T-helper 2 cell (primary cell): ENCODE measurements at regions not wholly inside any gene's neighbourhood (a gene's known extent, or its start where the extent isn't known, plus 50 kb on each side); places are given as distances from the start of the nearest gene placed in this dataset.
A peak's percentile ranks its signal among the peaks of the same experiment; 100 is the strongest.

Source experiments
- DNase-seq, 5 experiments: peaks; one replicate each; pipeline versions ENCODE4 v3.0.0 to v3.0.0-alpha.2; 2012 to 2022

DNA sequence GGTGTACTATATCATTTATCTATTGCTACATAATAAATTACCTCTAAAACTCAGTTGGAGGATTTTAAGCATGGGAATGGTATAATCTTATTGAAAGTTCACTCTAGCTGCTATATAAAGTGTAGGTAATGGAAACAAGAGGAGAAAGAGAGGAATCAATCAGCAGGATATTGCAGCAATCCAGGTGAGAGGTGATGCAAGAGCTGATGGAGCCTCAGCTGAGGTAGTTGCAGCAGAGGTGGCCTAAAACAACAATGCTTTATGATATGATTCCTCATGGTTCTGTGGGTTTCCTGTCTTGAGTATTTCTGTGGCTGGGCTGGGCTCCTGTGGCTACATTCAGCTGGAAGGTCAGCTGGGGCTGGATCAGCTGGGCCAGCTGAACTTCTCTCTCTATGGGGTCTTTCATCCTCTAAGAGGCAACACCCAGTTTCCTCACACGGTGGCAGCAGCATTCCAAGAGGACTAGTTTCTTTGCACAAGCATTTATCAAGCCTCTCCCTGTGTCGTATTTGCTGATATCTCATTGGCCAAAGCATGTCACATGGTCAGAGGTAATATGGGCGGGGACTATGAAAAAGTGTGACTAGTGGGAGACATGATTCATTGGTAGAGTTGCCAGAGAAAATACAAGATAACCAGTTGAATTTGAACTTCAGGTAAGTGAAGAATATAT is 135.4 kb upstream of the LARGE1 start:
- no peak for DNase-seq

DNA sequence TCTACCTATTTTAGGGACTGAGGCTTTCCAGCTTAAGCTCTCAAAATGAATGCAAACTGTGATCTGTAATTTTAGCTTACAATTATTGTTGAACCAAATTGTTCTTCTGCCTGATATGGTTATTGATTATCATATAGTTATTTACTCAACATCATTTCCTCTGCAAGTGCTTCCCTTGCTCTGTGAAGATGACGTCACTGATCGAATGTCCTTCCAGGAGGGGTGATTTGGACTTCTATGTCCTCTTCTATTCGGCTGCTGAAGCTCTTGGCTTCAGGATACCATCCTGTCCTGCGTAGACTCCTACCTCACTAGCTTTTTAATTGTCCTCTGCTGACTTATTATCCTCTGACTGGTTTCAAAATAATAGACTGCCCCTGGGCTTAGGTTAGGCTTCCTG is 137.4 kb upstream of the LARGE1 start:
- no peak for DNase-seq

DNA sequence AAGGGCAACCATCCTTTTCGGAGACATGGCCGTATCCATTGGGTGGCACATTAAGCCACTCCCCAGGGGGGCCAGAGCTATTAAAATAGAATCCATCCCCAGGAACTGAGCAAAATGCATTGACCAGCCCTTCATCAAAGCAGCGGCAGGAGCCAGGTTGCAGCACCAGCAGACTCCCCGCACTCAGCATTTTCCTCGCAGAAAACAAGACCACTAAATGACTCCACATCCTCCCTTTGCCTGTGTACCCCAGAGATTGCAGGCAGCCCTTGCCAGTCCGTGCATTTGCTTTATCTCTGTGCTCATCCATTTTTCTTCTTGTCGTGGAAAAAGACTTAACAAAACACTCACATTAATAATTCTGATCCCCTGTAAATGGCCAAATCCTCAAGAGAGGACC is 144.4 kb upstream of the LARGE1 start:
- no peak for DNase-seq

DNA sequence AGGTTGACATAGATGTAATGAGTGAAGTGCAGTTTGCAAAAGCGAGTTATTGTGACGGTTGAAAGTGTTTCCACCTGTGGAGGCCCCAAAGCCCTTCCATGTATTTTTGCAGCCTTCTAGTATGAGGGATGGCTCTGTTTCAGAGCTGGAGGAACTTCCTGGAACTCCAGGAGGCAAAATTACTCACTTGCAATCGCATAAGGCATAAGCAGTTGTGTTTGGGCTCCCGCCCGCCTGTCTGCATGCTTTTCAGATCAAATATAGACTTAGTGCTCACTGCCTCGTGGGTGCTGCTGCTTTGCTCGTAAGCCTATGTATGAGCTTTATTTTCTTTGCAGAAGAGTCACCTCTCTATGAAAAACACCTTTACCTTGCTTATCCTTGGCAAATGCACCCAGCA is 146.8 kb upstream of the LARGE1 start:
- DNase-seq = no peak

DNA sequence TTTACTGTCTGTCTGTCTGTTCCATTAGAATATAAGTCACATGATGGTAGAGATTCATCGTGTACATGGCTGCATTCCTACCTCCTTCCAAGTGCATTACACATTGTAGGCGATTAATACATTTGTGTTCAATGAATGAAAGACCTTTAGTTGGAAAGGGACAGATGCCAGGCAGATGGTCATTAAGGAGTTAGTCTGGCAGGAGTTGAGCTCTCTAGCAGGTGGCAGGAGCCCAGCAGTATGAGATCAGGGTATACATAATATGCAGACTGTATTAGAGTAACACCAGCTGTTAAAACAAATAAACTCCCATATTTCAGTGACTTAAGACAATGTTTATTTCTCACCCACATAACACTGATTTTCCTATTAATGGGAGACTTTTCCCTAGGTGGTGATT is 147.7 kb upstream of the LARGE1 start:
- DNase-seq = no peak

DNA sequence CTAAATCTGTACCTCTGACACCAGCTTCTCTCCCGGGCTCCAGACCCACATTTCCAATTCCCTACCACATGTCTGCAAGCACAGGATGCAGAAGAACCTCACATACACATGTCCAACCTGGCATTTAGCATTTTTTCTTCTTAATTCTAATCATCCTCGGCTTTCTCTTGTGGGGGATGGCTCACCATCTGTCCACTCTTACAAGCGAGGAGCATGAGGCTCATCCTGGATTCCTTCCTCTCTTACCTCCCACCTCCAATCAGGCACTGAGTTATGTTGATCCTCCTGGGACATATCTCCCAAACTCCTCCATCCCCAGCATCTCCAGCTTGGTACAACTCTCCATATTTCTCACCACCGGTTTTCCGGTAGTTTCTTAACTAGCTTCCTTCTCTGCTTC is 149.8 kb upstream of the LARGE1 start:
- no peak for DNase-seq

DNA sequence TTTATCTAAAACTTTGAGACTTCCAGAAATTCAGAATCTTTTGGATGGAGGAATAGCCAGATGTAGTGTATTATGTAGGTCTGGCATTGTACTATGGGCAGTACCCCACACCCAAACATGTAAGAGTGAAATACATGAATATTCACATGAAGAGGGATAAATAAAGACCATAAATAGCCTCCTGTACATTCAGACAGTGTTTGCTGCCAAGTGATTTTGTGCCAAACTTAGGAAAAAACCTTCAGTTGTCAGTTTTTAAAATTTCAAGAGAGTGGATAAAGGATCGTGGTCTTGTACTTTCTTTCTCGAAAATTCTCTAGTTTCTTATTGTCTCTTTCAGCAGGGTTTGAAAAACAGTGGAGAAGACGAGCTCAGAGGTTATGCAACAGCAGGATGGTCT is 150.3 kb upstream of the LARGE1 start:
- DNase-seq = no peak

DNA sequence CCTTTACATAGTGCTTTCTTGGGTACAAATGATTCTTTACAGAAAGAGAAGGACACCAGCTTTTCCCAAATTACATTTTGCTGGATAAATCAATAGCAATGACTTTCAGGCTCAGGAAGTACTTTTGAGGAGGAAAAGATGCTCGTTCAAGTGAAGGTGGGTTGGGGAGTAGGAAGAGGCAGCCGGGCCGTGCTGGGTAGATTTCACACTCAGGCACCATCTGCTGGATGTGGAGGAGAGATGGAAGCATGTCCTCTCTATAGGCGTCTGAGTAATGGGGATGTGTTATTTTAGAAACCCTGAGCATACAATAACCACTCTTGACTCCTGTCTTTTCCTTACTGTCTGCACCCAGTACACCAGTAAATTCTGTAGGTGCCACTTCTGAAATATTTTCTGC is 152.3 kb upstream of the LARGE1 start:
- no peak for DNase-seq

DNA sequence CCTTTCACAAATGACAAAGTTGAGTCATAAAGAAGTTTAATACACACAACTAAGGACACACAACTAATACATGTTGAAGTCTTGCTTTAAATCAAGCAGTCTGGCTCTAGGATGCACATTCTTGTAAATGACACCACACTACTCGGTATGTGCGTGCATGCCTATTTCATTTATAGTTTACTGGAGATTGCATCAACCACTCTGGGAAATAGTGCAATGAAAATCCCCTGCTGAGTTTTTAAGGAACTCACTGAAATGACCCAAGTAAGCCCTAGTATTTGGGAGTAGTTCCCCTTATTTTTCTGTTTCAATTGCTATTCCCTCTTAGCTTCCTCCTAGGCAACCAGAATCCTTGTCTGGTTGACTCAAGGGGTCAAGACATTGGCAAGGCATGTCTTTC is 160.2 kb upstream of the LARGE1 start:
- no peak for DNase-seq

DNA sequence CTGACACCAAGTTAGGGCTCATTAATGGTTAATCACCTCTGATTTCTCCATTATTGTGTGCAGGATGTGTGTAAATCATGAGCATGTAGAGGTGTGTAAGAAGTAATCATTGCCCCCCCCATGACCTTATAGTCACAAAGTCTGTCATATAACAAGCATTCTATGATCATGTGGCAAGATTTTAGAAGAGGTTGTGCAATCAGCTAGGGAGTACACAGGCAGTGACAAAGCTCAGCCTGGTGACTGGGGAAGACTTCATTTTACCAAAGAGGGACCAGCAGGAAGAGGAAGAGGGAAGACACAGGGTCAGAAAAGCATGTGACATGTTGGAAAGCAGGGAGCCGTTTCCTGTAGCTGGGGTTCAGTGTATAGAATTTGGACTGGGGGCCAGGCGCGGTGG is 176.5 kb upstream of the LARGE1 start:
- DNase-seq = no peak

DNA sequence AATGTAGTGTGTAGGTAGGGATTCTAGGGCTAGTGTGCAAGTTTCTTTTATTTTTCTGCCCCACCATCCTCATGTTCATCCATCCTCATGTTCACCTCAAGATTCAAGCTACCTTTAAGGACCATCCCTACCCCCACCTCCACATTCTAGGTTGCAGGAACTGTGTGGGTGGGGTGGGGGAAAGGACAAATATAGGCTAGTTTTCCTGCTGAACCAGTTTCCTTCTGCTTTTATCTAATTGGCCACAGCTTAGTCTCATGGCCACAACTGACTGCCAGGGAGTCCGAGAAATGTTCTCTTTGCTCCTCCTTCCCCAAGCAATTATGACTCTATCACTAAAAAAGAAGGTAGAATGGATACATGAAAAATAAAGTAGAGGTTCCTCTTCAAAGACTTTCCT is 179.0 kb upstream of the LARGE1 start:
- DNase-seq = no peak

DNA sequence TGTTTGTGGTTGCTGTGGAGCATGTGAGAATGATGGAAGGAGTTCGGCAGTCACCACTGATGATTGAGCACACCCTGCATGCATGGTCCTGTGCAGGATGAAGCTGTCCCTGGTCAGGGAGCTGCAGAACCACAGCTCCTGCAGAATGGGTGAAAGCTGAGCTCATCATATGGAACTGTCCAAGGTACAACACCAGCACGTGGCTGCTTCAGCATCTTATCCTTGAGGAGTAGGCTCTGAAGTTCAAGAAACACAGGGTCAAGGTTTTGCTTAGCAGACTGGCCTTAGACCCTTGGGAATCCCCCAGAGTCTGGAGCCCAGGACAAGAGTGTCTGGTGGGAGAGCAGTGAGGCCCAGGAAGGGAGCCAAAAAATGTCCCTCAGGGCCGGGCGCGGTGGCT is 182.4 kb upstream of the LARGE1 start:
- DNase-seq = no peak

DNA sequence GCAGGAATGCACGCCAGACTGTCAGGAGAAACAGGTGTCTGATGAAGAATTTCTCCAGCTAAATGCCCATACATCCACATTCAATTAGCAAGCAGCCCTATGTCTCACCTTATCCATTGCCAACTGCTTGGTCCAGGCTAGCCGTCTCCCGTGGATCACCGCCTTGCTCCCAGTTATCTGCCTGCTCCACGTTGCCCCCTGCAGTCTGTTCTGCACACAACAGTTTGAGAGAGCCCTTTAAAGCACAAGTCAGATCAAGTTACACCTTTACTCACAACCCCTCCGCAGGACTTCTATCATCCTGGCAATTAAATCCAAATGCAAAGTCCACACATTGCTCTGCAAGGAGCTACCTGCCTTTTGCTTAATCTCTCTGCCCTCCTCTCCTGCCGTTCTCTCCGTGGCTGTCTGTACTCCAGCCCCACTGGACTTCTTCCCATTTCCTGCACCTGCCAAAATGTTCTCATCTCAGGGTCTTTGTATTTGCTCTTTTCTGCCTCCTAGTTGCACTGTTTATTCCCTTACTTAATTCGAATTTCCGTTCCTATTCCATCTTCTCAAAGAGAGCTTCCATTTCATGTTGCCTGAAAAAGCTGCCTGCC is 185.3 kb upstream of the LARGE1 start:
- DNase-seq = peak in 1 of 5 experiments; percentile 7

DNA sequence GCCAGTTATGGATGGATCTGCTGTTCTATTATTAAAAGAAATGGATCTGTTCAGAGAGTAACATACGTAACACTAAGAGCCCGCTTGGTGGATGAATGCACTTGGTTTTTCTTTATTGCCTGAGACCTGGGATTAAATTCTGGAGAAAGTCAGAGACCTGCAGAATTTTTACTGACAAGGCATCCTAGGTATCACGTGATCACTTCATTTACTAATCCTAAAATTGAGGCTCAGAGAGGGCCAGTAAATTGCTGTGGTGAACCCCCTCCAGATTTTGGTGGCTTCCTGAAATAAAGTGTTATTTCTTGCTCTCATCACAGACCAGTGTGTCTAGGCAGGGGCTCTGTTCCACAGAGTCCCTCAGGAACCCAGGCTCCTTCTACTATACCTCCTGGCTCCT is 187.9 kb upstream of the LARGE1 start:
- DNase-seq = no peak

DNA sequence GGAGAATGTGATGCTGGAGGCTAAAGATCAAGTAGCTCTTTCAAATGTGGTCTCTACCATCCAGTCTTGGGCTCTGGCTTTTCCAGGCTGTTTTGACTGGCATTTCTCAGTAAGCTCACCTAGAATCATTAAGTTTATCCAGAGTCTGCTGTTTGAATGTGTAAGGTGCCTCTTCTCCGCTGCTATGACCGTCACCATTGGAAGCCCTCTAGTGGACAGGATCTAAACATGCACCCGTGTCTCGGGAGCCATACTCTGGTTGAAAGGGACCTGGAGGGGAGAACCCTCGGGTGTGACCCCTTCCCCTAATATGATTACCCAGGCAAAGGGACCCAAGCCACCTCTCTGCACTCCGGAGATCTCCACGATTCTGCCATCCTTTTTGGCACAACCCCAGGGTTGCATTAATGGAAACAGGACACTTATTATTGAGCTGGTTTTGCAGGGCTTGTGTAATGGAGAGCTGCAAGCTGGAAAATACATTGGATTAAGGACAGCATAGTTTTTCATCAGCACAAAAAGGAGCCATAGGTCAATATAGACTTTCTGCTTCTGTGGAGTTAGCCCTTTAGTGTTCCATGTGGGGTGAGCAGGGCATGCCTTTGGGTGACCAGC is 191.0 kb upstream of the LARGE1 start:
- DNase-seq = peak in 1 of 5 experiments; percentile 25

DNA sequence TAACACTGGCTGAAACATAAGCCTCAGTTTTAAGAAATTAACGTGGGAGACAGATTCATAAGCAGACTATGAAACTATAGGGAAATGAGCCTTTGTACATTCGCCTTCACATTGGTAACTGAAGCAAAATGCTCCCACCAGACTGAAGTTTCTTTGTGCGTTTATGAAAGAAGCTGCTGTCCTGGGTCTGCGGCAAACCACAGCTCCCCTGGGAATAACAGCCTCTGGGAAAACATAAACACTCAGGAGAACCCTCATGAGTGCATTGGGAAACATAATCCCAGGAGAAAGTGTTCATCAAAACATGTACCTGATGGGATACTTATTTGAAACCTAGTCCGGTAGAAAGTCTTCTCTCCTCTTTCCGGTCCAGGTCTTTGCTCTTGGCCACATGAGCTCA is 193.1 kb upstream of the LARGE1 start:
- DNase-seq = no peak

DNA sequence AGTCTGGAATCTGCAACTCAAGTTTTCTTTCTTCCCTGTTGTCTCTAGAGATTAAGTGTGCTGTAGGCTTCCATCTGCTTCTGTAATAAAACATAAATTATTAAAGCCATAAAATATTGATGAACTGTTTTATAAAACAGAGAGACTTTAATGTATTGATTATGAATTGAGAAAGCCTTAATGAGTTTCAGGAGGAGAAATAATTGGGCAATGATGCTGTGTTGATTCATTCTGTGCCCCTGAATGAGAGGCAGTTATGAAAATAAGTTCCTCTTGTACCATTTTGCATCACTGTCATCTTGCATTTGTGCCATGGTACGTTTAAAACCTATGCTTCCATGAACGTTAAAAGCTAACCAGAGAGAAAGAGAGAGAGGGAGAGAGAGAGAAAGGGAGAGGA is 194.1 kb upstream of the LARGE1 start:
- DNase-seq = no peak

DNA sequence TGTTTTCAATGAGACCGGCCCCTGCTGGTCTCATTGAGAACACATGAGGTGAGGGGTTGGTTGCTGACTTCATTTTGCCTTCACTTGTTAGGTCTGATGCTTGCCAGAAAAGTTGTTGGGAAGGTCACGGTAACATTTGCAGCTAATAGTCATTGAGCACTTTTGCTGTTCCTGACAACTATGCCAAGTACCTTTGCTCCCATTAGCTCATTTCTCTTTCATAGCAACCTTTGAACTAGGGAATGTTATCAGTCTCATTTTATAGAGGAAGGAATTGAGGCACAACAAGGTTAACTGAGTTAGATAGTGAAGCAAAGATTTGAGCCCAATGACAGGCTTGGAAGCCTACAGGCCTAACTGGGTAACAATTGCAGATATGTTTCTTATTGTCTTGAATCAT is 195.4 kb upstream of the LARGE1 start:
- no peak for DNase-seq

DNA sequence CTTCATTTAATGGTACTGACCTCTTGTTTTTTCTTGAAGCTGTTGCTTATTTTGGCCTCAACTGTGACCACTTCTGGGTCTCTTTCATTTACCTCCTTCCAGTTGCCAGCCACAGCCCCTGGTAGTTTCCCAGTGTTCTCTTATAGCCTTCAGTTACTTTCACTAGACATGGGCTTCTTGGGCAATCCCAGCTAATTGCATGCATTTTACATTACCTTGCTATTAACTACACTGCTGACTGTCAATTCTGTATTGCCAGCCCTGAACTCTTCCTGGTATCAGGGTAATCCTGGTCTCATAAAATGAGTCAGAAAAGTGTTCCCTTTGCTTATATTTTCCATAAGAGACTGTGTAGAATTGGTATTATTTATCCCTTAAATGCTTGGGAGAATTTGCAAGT is 195.8 kb upstream of the LARGE1 start:
- DNase-seq = no peak

DNA sequence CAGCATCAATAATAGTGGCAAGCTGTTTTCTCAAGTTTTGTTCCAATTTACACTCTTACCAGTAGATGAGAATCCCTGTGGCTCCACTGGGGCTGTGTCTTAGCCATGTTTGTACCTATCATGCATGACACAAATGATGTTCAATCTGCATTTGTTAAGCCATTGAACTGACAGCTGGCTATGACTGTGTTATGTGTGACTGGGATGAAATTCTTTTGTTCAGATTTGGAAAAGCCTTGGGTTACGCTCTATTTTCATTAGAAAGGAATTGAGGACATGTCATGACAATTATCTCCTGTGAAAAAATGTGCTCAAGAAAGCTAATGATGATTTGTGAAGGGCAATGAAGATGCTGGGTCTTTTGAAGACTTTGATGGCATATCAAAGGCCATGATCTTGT is 201.8 kb upstream of the LARGE1 start:
- no peak for DNase-seq

DNA sequence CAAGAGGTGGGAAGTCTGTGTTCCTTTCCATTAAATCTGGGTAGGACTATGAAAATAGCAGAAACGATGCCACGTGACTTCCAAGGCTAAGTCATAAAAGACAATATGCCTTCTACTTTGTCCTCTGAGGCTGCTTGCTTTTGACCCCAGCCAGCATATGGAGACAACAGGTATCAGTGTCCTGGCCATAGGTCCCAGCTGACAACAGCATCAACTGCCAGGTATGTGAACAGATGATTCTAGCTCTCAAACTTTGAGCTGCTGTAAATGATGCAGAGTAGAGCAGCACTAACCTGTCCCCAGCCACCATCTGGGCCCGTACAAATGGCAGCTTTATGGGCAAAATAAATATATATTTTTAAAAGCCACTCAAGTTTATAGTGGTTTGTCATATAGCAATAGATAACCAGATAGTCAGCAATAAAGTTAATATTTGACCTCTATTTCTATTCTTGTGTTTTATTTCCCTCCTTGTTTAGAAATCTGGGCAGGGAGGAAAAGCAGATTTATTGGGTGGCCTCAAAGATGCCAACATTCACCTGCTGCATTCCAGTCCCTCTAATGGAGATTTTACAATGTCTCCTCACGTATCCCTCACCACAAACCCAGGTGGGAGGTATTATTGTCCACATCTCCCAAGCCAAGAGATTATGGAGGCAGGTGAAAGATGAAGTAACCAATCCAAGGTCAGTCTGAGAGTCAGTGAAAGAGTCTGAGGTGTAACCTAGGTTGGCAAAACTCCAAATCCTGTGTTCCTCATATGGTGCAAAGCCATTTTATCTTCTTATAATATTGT is 209.6 kb upstream of the LARGE1 start:
- no peak for DNase-seq

DNA sequence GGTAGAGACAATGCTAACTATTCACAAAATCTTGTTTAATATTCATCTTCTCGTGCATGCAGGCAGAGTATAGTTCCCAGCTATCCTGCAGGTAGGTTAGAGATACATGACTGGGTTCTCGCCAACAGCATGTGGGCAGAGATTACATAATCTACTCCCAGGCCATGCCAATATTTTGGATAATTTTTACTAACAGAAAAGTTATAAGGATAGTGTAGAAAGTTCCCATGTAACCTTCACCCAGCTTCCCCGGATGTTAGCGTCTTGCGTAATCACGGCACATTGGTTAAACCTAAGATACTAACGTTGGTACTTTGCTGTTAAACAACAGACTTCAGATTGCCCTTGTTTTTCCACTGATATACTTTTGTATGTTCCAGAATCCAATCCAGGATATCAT is 215.5 kb upstream of the LARGE1 start:
- DNase-seq = no peak

DNA sequence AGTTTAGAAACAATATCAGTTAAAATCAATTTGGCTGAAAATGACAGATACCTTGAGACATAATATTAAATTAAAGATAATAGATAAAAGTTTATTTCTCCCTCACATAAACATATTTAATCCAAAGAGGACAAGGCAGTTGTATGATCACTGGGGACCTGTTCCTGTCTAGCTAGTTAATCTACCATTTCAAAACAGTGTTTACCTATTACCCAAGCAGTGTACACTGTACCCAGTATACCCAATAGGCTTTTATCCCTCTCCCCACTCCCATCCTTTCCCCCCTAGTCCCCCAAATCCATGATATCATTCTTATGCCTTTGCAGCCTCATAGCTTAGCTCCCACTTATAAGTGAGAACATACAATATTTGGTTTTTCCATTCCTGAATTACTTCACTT is 229.7 kb upstream of the LARGE1 start:
- no peak for DNase-seq

DNA sequence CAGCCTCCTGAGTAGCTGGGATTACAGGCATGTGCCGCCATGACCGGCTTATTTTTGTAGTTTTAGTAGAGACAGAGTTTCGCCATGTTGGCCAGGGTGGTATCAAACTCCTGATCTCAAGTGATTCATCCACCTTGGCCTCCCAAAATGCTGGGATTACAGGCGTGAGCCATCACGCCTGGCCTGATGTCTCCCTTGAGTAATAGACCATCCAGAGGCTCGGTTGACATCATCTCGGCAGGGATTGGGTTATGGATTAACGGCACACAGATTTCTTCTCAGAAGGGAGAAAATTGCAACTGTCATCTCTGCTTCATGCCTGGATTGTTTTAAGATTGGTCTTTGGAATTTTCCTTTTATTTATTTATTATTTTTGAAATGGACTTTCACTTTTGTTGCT is 239.2 kb upstream of the LARGE1 start:
- DNase-seq = no peak
